Gastrocnemius medialis (tissue), 4 donors: ENCODE measurements at regions not wholly inside any gene's neighbourhood (a gene's known extent, or its start where the extent isn't known, plus 50 kb on each side); places are given as distances from the start of the nearest gene placed in this dataset.

Experiments used
- POLR2A ChIP-seq, 2 donors: fragments of 450-650 bp; IDR thresholded peaks; one replicate each; pipeline ENCODE4 v1.6.1; 2017; ENCODE audit warnings: antibody characterized with exemption in 2 of 2, mild to moderate bottlenecking in 2 of 2, moderate library complexity in 2 of 2
- TF ChIP-seq, protein P1 (sequence below), 5 experiments: fragments of 450-650 bp in 3 of 5; fragments of 200-600 bp in 2 of 5; sonication (generic) in 2 of 5; IDR thresholded peaks in 4 of 5; conservative IDR thresholded peaks in 1 of 5; 1 replicate in 4 of 5; 2 replicates in 1 of 5; pipeline ENCODE4 v1.5.1; 2016 to 2019; ENCODE audit warnings: antibody characterized with exemption in 5 of 5, mild to moderate bottlenecking in 3 of 5, moderate library complexity in 3 of 5

- TF ChIP-seq POLR2A (IDR thresholded peaks at IDR 0.05), result no peak
- TF ChIP-seq, protein P1, sequence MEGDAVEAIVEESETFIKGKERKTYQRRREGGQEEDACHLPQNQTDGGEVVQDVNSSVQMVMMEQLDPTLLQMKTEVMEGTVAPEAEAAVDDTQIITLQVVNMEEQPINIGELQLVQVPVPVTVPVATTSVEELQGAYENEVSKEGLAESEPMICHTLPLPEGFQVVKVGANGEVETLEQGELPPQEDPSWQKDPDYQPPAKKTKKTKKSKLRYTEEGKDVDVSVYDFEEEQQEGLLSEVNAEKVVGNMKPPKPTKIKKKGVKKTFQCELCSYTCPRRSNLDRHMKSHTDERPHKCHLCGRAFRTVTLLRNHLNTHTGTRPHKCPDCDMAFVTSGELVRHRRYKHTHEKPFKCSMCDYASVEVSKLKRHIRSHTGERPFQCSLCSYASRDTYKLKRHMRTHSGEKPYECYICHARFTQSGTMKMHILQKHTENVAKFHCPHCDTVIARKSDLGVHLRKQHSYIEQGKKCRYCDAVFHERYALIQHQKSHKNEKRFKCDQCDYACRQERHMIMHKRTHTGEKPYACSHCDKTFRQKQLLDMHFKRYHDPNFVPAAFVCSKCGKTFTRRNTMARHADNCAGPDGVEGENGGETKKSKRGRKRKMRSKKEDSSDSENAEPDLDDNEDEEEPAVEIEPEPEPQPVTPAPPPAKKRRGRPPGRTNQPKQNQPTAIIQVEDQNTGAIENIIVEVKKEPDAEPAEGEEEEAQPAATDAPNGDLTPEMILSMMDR (IDR thresholded peaks at IDR 0.05 in 4 of 5, conservative IDR thresholded peaks at IDR 0.05 in 1 of 5), result no peak
Observed at GRCh38 chr6:12536416-12536815, 180.2 kb upstream of the PHACTR1 start.
